ENCODE measurements at regions not wholly inside any gene's neighbourhood (a gene's known extent, or its start where the extent isn't known, plus 50 kb on each side); places are given as distances from the start of the nearest gene placed in this dataset.

GRCh38 chr3:110067527-110067926, 730.2 kb upstream of the DPPA4 start:
- WGBS (ENCODE audit: insufficient coverage) = no CpG with 5 or more reads among the region's 1 CpG
- H3K27ac ChIP-seq (ENCODE audit: low read length) = no peak overlapping the region

GRCh38 chr3:110069761-110070160, 732.4 kb upstream of the DPPA4 start:
- Histone ChIP-seq H3K4me1 (ENCODE audit: control insufficient read depth, insufficient read depth, low read length) (no peaks in the 10 kb centered on the region), H3K27ac (ENCODE audit: low read length) (no peak overlapping the region), H3K36me3 (ENCODE audit: control insufficient read depth, insufficient read depth, low read length) (no peaks in the 10 kb centered on the region), H3K4me3 (ENCODE audit: low read length) (no peak overlapping the region), H3K27me3 (ENCODE audit: control insufficient read depth, insufficient read depth, low read length) (no peaks in the 10 kb centered on the region), H3K9me3 (replicated peaks; ENCODE audit: control insufficient read depth, low read depth, low read length) (peaks cover 4% of the 10 kb centered on the region)
- no peak for DNase-seq
- no CpG with 5 or more reads among the region's 2 CpGs for WGBS (ENCODE audit: insufficient coverage)

More at GRCh38 chr3:110067527-110067926, 730.2 kb upstream of the DPPA4 start:
- peaks cover 4% of the 10 kb centered on the region for H3K9me3 ChIP-seq (replicated peaks; ENCODE audit: control insufficient read depth, low read depth, low read length)
- no peaks in the 10 kb centered on the region for H3K4me1 ChIP-seq (ENCODE audit: control insufficient read depth, insufficient read depth, low read length)
- no peaks in the 10 kb centered on the region for H3K27me3 ChIP-seq (ENCODE audit: control insufficient read depth, insufficient read depth, low read length)
- DNase-seq = no peak
- H3K36me3 ChIP-seq (ENCODE audit: control insufficient read depth, insufficient read depth, low read length) = no peaks in the 10 kb centered on the region
- H3K4me3 ChIP-seq (ENCODE audit: low read length) = no peak overlapping the region

- Histone ChIP-seq H3K27me3 (ENCODE audit: control insufficient read depth, insufficient read depth, low read length) (no peaks in the 10 kb centered on the region), H3K9me3 (replicated peaks; ENCODE audit: control insufficient read depth, low read depth, low read length) (peaks cover 4% of the 10 kb centered on the region), H3K4me3 (ENCODE audit: low read length) (no peak overlapping the region), H3K27ac (ENCODE audit: low read length) (peak overlapping the region; percentile 78), H3K36me3 (ENCODE audit: control insufficient read depth, insufficient read depth, low read length) (no peaks in the 10 kb centered on the region), H3K4me1 (ENCODE audit: control insufficient read depth, insufficient read depth, low read length) (no peaks in the 10 kb centered on the region)
- DNase-seq = peak; percentile 91
- WGBS (ENCODE audit: insufficient coverage) = no CpG with 5 or more reads among the region's 2 CpGs
These were observed 733.0 kb upstream of the DPPA4 start for GRCh38 chr3:110070161-110070916.

- DNase-seq = no peak
- Histone ChIP-seq H3K36me3 (ENCODE audit: control insufficient read depth, insufficient read depth, low read length) (no peaks in the 10 kb centered on the region), H3K9me3 (replicated peaks; ENCODE audit: control insufficient read depth, low read depth, low read length) (peaks cover 4% of the 10 kb centered on the region), H3K4me1 (ENCODE audit: control insufficient read depth, insufficient read depth, low read length) (no peaks in the 10 kb centered on the region), H3K4me3 (ENCODE audit: low read length) (no peak overlapping the region), H3K27me3 (ENCODE audit: control insufficient read depth, insufficient read depth, low read length) (no peaks in the 10 kb centered on the region), H3K27ac (ENCODE audit: low read length) (no peak overlapping the region)
- 83% methylated on average over 2 of the region's 3 CpGs for WGBS (ENCODE audit: insufficient coverage)
These were observed 736.7 kb upstream of the DPPA4 start for GRCh38 chr3:110074095-110074494.

GRCh38 chr3:110077093-110077492, 739.7 kb upstream of the DPPA4 start:
- WGBS (ENCODE audit: insufficient coverage) = no CpG with 5 or more reads among the region's 1 CpG
- Histone ChIP-seq H3K27ac (ENCODE audit: low read length) (no peak overlapping the region), H3K27me3 (ENCODE audit: control insufficient read depth, insufficient read depth, low read length) (no peaks in the 10 kb centered on the region), H3K9me3 (replicated peaks; ENCODE audit: control insufficient read depth, low read depth, low read length) (peaks cover 1% of the 10 kb centered on the region), H3K4me3 (ENCODE audit: low read length) (no peak overlapping the region), H3K4me1 (ENCODE audit: control insufficient read depth, insufficient read depth, low read length) (no peaks in the 10 kb centered on the region), H3K36me3 (ENCODE audit: control insufficient read depth, insufficient read depth, low read length) (no peaks in the 10 kb centered on the region)
- DNase-seq = no peak

GRCh38 chr3:110093411-110093810, 756.1 kb upstream of the DPPA4 start:
- Histone ChIP-seq H3K36me3 (ENCODE audit: control insufficient read depth, insufficient read depth, low read length) (no peaks in the 10 kb centered on the region), H3K27ac (ENCODE audit: low read length) (no peak overlapping the region), H3K27me3 (ENCODE audit: control insufficient read depth, insufficient read depth, low read length) (no peaks in the 10 kb centered on the region), H3K9me3 (replicated peaks; ENCODE audit: control insufficient read depth, low read depth, low read length) (no peaks in the 10 kb centered on the region), H3K4me3 (ENCODE audit: low read length) (no peak overlapping the region), H3K4me1 (ENCODE audit: control insufficient read depth, insufficient read depth, low read length) (no peaks in the 10 kb centered on the region)
- DNase-seq = peak; percentile 24

GRCh38 chr3:110093812-110094401, 756.6 kb upstream of the DPPA4 start:
- H3K4me1 ChIP-seq (ENCODE audit: control insufficient read depth, insufficient read depth, low read length) = no peaks in the 10 kb centered on the region
- no peak for DNase-seq
- H3K9me3 ChIP-seq (replicated peaks; ENCODE audit: control insufficient read depth, low read depth, low read length) = no peaks in the 10 kb centered on the region
- no peak overlapping the region for H3K4me3 ChIP-seq (ENCODE audit: low read length)
- no peaks in the 10 kb centered on the region for H3K36me3 ChIP-seq (ENCODE audit: control insufficient read depth, insufficient read depth, low read length)
- H3K27ac ChIP-seq (ENCODE audit: low read length) = no peak overlapping the region
- no peaks in the 10 kb centered on the region for H3K27me3 ChIP-seq (ENCODE audit: control insufficient read depth, insufficient read depth, low read length)

GRCh38 chr3:110099711-110100110, 762.4 kb upstream of the DPPA4 start:
- no peak overlapping the region for H3K4me3 ChIP-seq (ENCODE audit: low read length)
- H3K4me1 ChIP-seq (ENCODE audit: control insufficient read depth, insufficient read depth, low read length) = no peaks in the 10 kb centered on the region
- H3K27me3 ChIP-seq (ENCODE audit: control insufficient read depth, insufficient read depth, low read length) = no peaks in the 10 kb centered on the region
- DNase-seq = no peak
- no peaks in the 10 kb centered on the region for H3K36me3 ChIP-seq (ENCODE audit: control insufficient read depth, insufficient read depth, low read length)
- H3K9me3 ChIP-seq (replicated peaks; ENCODE audit: control insufficient read depth, low read depth, low read length) = no peaks in the 10 kb centered on the region
- no CpG with 5 or more reads among the region's 5 CpGs for WGBS (ENCODE audit: insufficient coverage)
- no peak overlapping the region for H3K27ac ChIP-seq (ENCODE audit: low read length)

- DNase-seq = no peak
- Histone ChIP-seq H3K27me3 (ENCODE audit: control insufficient read depth, insufficient read depth, low read length) (no peaks in the 10 kb centered on the region), H3K27ac (ENCODE audit: low read length) (no peak overlapping the region), H3K36me3 (ENCODE audit: control insufficient read depth, insufficient read depth, low read length) (no peaks in the 10 kb centered on the region), H3K4me3 (ENCODE audit: low read length) (no peak overlapping the region), H3K9me3 (replicated peaks; ENCODE audit: control insufficient read depth, low read depth, low read length) (no peaks in the 10 kb centered on the region), H3K4me1 (ENCODE audit: control insufficient read depth, insufficient read depth, low read length) (no peaks in the 10 kb centered on the region)
These were observed 764.0 kb upstream of the DPPA4 start for GRCh38 chr3:110101361-110101760.

GRCh38 chr3:110106805-110107204, 769.5 kb upstream of the DPPA4 start:
- Histone ChIP-seq H3K4me1 (ENCODE audit: control insufficient read depth, insufficient read depth, low read length) (no peaks in the 10 kb centered on the region), H3K9me3 (replicated peaks; ENCODE audit: control insufficient read depth, low read depth, low read length) (no peaks in the 10 kb centered on the region), H3K36me3 (ENCODE audit: control insufficient read depth, insufficient read depth, low read length) (no peaks in the 10 kb centered on the region), H3K27ac (ENCODE audit: low read length) (no peak overlapping the region), H3K27me3 (ENCODE audit: control insufficient read depth, insufficient read depth, low read length) (no peaks in the 10 kb centered on the region), H3K4me3 (ENCODE audit: low read length) (no peak overlapping the region)
- DNase-seq = no peak
- WGBS (ENCODE audit: insufficient coverage) = 71% methylated on average over 1 of the region's 1 CpG

- Histone ChIP-seq H3K27me3 (ENCODE audit: control insufficient read depth, insufficient read depth, low read length) (no peaks in the 10 kb centered on the region), H3K36me3 (ENCODE audit: control insufficient read depth, insufficient read depth, low read length) (no peaks in the 10 kb centered on the region), H3K27ac (ENCODE audit: low read length) (no peak overlapping the region), H3K4me1 (ENCODE audit: control insufficient read depth, insufficient read depth, low read length) (no peaks in the 10 kb centered on the region), H3K9me3 (replicated peaks; ENCODE audit: control insufficient read depth, low read depth, low read length) (peaks cover 2% of the 10 kb centered on the region), H3K4me3 (ENCODE audit: low read length) (no peak overlapping the region)
- WGBS (ENCODE audit: insufficient coverage) = no CpG with 5 or more reads among the region's 1 CpG
- DNase-seq = peak; percentile 2
These were observed 786.6 kb upstream of the DPPA4 start for GRCh38 chr3:110123946-110124345.

Measured in muscle of leg (tissue), 3 donors.